ENCODE measurements at regions not wholly inside any gene's neighbourhood (a gene's known extent, or its start where the extent isn't known, plus 50 kb on each side); places are given as distances from the start of the nearest gene placed in this dataset.

DNA sequence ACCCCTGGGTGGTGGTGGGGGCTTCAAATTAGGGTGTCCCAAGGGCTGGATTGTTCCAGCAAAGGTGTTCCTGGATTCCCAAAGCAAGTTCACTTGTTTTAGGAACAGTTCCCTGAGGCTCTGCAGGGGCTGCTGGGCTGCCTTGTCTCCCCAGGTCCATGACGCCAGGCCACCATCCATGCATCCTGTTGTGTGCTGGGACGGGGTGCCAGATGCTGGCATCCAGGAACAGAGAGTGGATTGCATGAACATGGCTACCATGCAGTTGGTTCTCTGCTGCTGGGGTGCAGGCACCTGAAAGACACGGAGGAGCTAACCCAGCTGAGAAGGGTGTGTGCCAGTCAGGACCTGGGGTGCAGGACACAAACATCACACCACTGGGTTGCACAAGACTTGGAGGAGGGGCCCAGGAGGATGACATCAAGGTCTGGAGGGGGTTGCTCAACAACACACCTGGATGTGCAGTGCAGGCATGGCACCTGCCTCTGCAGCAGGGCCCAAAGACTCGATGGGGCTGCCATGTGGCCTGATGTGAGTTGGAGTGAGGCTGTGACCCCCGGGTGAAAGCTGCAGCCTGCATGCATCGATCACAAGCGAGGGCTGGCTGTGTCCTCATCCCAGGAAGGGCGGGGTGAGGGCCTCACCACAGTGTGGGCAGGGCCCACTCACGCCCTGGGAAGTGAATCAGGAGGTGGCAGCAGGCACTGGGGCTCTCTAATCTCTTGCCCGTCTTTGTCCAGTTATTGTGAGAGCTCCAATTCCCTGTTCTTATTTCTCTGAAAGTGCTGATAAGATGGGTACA is 74.0 kb upstream of the CLDN5 start (continued):
- TF ChIP-seq, protein P1, sequence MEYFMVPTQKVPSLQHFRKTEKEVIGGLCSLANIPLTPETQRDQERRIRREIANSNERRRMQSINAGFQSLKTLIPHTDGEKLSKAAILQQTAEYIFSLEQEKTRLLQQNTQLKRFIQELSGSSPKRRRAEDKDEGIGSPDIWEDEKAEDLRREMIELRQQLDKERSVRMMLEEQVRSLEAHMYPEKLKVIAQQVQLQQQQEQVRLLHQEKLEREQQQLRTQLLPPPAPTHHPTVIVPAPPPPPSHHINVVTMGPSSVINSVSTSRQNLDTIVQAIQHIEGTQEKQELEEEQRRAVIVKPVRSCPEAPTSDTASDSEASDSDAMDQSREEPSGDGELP (CRISPR knock-in tag; IDR thresholded peaks at IDR 0.05; ENCODE audit: borderline replicate concordance), result peak; percentile 35; the same call in 1 of the 2 replicates
- TF ChIP-seq ZNF124 (CRISPR knock-in tag; IDR thresholded peaks at IDR 0.05), result 0 out of 2 replicates have a peak, but pooled peaks have one; percentile 26

DNA sequence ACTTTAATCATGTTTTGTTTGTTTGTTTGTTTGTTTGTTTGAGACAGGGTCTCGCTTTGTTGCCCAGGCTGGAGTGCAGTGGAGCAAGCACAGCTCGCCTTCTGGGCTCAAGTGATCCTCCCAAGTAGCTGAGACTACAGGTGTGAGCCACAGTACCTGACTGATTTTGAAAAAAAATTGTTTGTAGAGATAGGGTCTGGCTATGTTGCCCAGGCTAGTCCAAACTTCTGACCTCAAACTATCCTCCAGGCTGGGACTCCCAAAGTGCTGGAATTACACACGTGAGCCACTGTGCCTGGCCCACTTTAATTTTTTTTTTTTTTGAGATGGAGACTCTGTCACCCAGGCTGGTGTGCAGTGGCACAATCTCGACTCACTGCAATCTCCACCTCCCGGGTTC is 74.8 kb upstream of the CLDN5 start:
- peaks cover 11% of the 10 kb centered on the region; the same call in 1 of the 2 replicates for H4K20me1 ChIP-seq (replicated peaks; ENCODE audit: control insufficient read depth, insufficient read depth, low read length)
- H2AFZ ChIP-seq (ENCODE audit: low read depth, low read length), result no peak overlapping the region
- peaks cover 76 to 84% of the 10 kb centered on the region in 2 experiments for H3K27me3 ChIP-seq (ENCODE audit: control insufficient read depth in 2 of 2, insufficient read depth in 2 of 2, low read length in 2 of 2)
- no peaks in the 10 kb centered on the region for H3K79me2 ChIP-seq (ENCODE audit: control insufficient read depth, insufficient read depth, low read length)
- no peaks in the 10 kb centered on the region for H3K9me1 ChIP-seq (ENCODE audit: control insufficient read depth, insufficient read depth, low read length)
- ChIA-PET CTCF (ENCODE audit: low intra/inter-chr PET ratio) (no interaction called here), POLR2A (interaction anchor here (0.5 to 1.3 kb wide), 7 partner anchors 15 to 865 kb away, joined by 3 to 4 read pairs (median 3); partner anchors contain the start of gene CDC45)
- intact Hi-C loops (cut with micrococcal nuclease) (no loop called here), in situ Hi-C loops (cut with MboI) (no loop called here)
- peaks cover 0 to 11% of the 10 kb centered on the region in 2 experiments; a peak in 1 of 5 replicates for H3K4me1 ChIP-seq (replicated peaks in 1 of 2; ENCODE audit: control insufficient read depth in 2 of 2, insufficient read depth in 2 of 2, low read length in 2 of 2)
- ATAC-seq, result no peak
- no peaks in the 10 kb centered on the region for H3K36me3 ChIP-seq (ENCODE audit: control insufficient read depth, insufficient read depth, low read length)
- H3K27ac ChIP-seq (ENCODE audit: extremely low read depth, low read depth, low read length), result no peak overlapping the region
- H3K4me2 ChIP-seq (ENCODE audit: insufficient read depth, low read length), result no peak overlapping the region
- no peak for DNase-seq (ENCODE audit: extremely low read depth in 1 of 4, low spot score in 3 of 4)
- H3K9ac ChIP-seq (ENCODE audit: insufficient read depth in 1 of 2, low read depth in 2 of 2, low read length in 2 of 2), result no peak overlapping the region
- no peak overlapping the region for H3K4me3 ChIP-seq
- 2% methylated on average over 5 of the region's 5 CpGs for WGBS (ENCODE audit: insufficient coverage, low coverage, missing lambda C conversion rate)
- no peaks in the 10 kb centered on the region for H3K9me3 ChIP-seq (replicated peaks; ENCODE audit: control insufficient read depth, insufficient read depth, low read depth, low read length)
- BruUV-seq (replicated peaks), result no TSS peak
- FAIRE-seq, result no peak
- TF ChIP-seq ELF2 (CRISPR knock-in tag; IDR thresholded peaks at IDR 0.05) (no peak), KAT7 (CRISPR knock-in tag; IDR thresholded peaks at IDR 0.05; ENCODE audit: borderline replicate concordance) (no peak), ZC3H8 (IDR thresholded peaks at IDR 0.05) (no peak), FOXM1 (IDR thresholded peaks at IDR 0.05; ENCODE audit: low read depth) (no peak), FOXM1 (CRISPR knock-in tag; IDR thresholded peaks at IDR 0.05; ENCODE audit: low read depth) (no peak), MBD2 (IDR thresholded peaks at IDR 0.05; ENCODE audit: borderline replicate concordance, low read depth) (no peak), ZNF121 (CRISPR knock-in tag; conservative IDR thresholded peaks at IDR 0.05) (peak; percentile 99), NR3C1 (CRISPR knock-in tag; IDR thresholded peaks at IDR 0.05) (0 out of 2 replicates have a peak, but pooled peaks have one; percentile 11), ZNF436 (CRISPR knock-in tag; IDR thresholded peaks at IDR 0.05) (no peak)
- TF ChIP-seq, protein P2, sequence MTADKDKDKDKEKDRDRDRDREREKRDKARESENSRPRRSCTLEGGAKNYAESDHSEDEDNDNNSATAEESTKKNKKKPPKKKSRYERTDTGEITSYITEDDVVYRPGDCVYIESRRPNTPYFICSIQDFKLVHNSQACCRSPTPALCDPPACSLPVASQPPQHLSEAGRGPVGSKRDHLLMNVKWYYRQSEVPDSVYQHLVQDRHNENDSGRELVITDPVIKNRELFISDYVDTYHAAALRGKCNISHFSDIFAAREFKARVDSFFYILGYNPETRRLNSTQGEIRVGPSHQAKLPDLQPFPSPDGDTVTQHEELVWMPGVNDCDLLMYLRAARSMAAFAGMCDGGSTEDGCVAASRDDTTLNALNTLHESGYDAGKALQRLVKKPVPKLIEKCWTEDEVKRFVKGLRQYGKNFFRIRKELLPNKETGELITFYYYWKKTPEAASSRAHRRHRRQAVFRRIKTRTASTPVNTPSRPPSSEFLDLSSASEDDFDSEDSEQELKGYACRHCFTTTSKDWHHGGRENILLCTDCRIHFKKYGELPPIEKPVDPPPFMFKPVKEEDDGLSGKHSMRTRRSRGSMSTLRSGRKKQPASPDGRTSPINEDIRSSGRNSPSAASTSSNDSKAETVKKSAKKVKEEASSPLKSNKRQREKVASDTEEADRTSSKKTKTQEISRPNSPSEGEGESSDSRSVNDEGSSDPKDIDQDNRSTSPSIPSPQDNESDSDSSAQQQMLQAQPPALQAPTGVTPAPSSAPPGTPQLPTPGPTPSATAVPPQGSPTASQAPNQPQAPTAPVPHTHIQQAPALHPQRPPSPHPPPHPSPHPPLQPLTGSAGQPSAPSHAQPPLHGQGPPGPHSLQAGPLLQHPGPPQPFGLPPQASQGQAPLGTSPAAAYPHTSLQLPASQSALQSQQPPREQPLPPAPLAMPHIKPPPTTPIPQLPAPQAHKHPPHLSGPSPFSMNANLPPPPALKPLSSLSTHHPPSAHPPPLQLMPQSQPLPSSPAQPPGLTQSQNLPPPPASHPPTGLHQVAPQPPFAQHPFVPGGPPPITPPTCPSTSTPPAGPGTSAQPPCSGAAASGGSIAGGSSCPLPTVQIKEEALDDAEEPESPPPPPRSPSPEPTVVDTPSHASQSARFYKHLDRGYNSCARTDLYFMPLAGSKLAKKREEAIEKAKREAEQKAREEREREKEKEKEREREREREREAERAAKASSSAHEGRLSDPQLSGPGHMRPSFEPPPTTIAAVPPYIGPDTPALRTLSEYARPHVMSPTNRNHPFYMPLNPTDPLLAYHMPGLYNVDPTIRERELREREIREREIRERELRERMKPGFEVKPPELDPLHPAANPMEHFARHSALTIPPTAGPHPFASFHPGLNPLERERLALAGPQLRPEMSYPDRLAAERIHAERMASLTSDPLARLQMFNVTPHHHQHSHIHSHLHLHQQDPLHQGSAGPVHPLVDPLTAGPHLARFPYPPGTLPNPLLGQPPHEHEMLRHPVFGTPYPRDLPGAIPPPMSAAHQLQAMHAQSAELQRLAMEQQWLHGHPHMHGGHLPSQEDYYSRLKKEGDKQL (CRISPR knock-in tag; IDR thresholded peaks at IDR 0.05; ENCODE audit: borderline replicate concordance), result 0 out of 2 replicates have a peak, but pooled peaks have one; percentile 17
